ENCODE measurements at regions not wholly inside any gene's neighbourhood (a gene's known extent, or its start where the extent isn't known, plus 50 kb on each side); places are given as distances from the start of the nearest gene placed in this dataset.

Small RNA genes lying in the stretch of these regions (small RNA-seq; reads per million reads assigned to genes)
- gene AC022140.2 (0 reads per million in 7 experiments), gene AC106754.2 (0 reads per million in 7 experiments), gene BTG4P1 (0 reads per million in 7 experiments), gene RF00019 (0 reads per million in 7 experiments), gene RF00070 (0 reads per million in 7 experiments), gene RNU6-374P (0 reads per million in 7 experiments)

Data from SK-N-SH (cell line).